ENCODE measurements at regions not wholly inside any gene's neighbourhood (a gene's known extent, or its start where the extent isn't known, plus 50 kb on each side); places are given as distances from the start of the nearest gene placed in this dataset.

DNA sequence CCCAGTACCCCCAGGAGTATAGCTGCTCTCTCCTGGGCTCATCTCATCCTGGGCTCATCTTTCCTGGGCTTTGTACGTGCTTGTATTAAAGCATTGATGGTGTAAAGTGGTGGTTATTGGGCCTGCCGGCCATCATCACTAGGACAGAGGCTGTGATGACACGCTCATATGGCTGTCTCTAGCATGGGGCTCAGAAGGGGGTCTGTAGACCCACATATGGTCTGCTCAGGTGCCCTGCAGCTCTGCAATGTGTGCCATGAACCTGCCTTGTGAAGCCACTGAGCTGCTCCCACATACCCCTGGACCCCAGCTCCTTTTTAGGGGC lies 143.4 kb downstream of the CDC5L start:
- no peak for TF ChIP-seq CTCF (IDR thresholded peaks at IDR 0.05; ENCODE audit: borderline replicate concordance, insufficient read depth, low read depth, low read length)
- no peak overlapping the region for H3K4me3 ChIP-seq (ENCODE audit: low read depth, low read length)

- TF ChIP-seq CTCF (IDR thresholded peaks at IDR 0.05; ENCODE audit: borderline replicate concordance, insufficient read depth, low read depth, low read length) = no peak
- no peak overlapping the region for H3K4me3 ChIP-seq (ENCODE audit: low read depth, low read length)
Observed at GRCh38 chr6:44531442-44532015, 144.0 kb downstream of the CDC5L start.

DNA sequence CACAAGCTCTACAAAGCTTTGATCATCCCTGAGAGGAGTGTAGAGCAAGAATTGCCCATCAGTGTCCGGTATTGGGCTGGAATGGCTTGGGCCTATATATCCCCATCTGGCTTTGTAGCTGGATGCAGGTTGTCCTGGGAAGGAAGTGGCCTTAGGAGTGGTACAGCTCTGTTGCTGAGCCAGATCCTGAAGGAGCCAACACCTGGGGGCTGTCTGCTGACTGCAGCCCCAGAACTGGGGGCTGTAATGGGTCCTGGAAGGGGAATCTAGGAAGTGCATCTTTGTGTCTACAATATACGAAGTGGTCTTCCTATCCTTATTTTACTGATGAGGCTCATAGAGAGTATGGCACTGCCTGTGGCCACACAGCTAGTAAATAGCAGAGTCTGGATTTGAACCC lies 145.9 kb downstream of the CDC5L start:
- H3K4me3 ChIP-seq (ENCODE audit: low read depth, low read length) = no peak overlapping the region

GRCh38 chr6:44534291-44534690 lies 146.8 kb downstream of the CDC5L start:
- no peak overlapping the region for H3K4me3 ChIP-seq (ENCODE audit: low read depth, low read length)
- no peak for TF ChIP-seq CTCF (IDR thresholded peaks at IDR 0.05; ENCODE audit: borderline replicate concordance, insufficient read depth, low read depth, low read length)

More for the DNA sequence above, 145.9 kb downstream of the CDC5L start:
- no peak for TF ChIP-seq CTCF (IDR thresholded peaks at IDR 0.05; ENCODE audit: borderline replicate concordance, insufficient read depth, low read depth, low read length)

- H3K4me3 ChIP-seq (ENCODE audit: low read depth, low read length) = no peak overlapping the region
- no peak for TF ChIP-seq CTCF (IDR thresholded peaks at IDR 0.05; ENCODE audit: borderline replicate concordance, insufficient read depth, low read depth, low read length)
Observed at GRCh38 chr6:44535446-44535845, 147.9 kb downstream of the CDC5L start.

GRCh38 chr6:44535967-44536366 lies 148.5 kb downstream of the CDC5L start:
- TF ChIP-seq CTCF (IDR thresholded peaks at IDR 0.05; ENCODE audit: borderline replicate concordance, insufficient read depth, low read depth, low read length) = no peak

GRCh38 chr6:44537306-44538049 lies 150.0 kb downstream of the CDC5L start:
- no peak overlapping the region for H3K4me3 ChIP-seq (ENCODE audit: low read depth, low read length)
- TF ChIP-seq CTCF (IDR thresholded peaks at IDR 0.05; ENCODE audit: borderline replicate concordance, insufficient read depth, low read depth, low read length) = no peak

More at GRCh38 chr6:44535967-44536366, 148.5 kb downstream of the CDC5L start:
- no peak overlapping the region for H3K4me3 ChIP-seq (ENCODE audit: low read depth, low read length)
